ENCODE measurements at regions not wholly inside any gene's neighbourhood (a gene's known extent, or its start where the extent isn't known, plus 50 kb on each side); places are given as distances from the start of the nearest gene placed in this dataset.

DNA sequence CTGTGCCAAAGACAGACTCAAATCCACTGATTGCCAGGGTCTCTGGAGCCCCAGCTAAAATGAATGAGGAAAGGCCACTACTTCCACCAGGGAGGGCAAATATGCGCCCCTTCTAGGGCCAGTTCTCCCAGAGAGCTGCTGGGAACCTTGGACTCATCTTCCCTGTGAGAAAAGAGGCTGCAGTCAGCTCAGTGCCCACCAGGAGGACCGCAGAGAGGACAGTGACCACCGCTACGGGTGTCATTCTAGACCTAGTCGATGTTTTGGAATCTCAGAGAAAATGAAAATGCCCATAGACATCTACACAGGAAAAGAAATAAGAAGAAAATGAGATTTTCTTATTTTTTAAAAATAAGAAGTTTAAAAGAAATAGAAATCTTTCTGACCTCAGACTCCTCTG is 235.1 kb downstream of the UQCRFS1 start:
- DNase-seq (ENCODE audit: low spot score) = no peak

DNA sequence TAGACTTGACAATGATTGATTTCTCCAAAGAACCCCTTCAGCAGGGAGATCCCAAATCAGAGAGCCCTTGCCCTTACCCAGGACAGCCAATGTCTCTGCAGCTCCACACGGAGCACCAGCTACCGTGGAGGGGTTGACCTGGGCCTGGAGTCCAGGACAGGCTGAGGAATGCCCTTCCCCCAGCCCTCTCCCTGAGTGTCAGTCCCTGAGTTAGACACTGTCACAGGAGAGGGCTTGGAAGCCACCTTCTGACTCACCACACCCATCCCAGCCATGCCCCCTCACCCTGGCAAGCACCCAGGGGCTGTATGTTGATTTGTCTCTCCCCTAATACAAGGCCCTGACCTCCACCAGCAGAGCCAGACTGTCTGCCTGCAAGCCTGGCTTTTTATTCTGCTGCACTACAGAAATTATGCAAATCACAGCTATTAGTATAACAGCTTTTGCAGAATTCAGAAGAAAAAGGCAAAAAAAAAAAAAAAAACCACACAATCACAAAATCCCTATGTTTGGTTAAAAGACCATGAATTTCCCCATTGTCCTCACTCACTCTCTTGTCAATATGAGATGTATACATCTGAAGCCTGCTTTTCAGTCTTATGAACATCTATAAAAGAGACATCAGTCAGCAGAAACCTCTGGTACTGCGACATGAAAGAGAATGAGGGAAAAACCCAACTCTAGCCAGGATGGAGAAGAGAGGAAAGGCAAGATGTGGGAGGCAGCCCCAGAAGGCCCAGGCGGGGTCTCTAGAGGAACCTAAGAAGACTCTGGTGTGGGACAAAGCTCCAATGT is 240.7 kb downstream of the UQCRFS1 start:
- DNase-seq (ENCODE audit: low spot score) = no peak

DNA sequence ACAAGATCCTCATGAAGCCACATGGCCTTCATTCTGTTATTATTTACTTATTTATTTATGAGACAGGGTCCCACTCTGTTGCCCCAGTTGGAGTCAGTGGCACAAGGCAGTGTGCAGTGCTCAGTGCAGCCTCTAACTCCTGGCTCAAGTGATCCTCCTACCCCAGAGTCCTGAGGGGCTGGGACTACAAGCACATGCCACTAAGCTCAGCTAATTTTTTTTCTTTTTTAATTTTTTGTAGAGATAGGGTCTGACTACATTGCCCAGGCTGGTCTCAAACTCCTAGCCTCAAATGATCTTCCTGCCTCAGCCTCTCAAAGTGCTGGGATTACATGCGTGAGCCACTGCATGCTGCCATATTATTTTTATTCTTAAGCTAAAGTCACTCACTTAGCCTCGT is 241.4 kb downstream of the UQCRFS1 start:
- DNase-seq (ENCODE audit: low spot score) = no peak

- DNase-seq (ENCODE audit: low spot score) = no peak
These were observed 241.9 kb downstream of the UQCRFS1 start for GRCh38 chr19:28971049-28971448.

- DNase-seq (ENCODE audit: low spot score) = no peak
These were observed 244.2 kb downstream of the UQCRFS1 start for GRCh38 chr19:28968721-28969120.

DNA sequence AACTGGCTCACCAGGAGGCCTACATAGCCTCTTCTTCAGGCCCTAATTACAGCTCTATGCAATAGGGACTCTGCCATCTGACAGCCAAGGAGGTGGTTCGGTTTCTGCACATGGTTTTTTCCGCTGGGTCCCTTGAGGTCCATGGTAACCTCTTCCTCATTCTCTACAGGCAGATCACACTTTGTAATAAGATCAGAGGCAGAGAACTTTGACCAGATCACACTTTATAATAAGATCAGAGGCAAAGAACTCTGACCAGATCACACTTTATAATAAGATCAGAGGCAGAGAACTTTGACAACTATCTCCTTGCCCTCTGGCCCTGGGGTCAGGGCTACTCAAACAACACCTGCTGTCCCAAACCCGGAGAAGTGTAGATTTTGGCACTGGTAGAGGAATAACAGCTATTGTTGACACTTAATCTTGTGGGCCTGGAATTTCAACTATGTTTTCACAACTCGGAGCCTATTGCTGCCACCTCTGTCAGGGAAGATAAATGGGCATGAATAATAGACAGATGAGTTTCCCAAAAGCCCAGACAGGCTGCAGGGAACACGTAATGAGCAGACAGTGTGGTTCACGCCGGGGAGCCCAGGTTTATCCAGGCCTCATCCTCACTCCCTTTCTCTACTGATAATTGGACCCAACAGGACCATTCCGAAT is 246.1 kb downstream of the UQCRFS1 start:
- no peak for DNase-seq (ENCODE audit: low spot score)

DNA sequence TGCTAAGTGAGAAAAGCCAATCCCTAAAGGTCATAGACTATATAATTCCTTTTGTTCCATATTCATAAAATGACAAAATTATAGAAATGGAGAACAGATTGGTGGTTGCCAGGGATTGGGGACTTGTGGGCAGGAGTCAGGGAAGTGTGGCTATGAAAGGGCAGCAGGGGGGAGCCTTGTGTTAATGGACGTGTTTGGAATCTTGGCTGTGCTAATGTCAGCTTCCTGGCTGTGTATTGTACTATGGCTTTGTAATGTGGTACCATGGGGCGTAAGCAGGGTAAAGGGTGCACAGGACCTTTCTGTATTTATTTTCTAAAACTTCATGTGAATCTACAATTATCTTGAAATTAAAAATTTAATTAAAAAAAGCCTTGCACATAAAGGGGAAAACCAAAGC is 248.5 kb downstream of the UQCRFS1 start:
- DNase-seq (ENCODE audit: low spot score) = no peak

DNA sequence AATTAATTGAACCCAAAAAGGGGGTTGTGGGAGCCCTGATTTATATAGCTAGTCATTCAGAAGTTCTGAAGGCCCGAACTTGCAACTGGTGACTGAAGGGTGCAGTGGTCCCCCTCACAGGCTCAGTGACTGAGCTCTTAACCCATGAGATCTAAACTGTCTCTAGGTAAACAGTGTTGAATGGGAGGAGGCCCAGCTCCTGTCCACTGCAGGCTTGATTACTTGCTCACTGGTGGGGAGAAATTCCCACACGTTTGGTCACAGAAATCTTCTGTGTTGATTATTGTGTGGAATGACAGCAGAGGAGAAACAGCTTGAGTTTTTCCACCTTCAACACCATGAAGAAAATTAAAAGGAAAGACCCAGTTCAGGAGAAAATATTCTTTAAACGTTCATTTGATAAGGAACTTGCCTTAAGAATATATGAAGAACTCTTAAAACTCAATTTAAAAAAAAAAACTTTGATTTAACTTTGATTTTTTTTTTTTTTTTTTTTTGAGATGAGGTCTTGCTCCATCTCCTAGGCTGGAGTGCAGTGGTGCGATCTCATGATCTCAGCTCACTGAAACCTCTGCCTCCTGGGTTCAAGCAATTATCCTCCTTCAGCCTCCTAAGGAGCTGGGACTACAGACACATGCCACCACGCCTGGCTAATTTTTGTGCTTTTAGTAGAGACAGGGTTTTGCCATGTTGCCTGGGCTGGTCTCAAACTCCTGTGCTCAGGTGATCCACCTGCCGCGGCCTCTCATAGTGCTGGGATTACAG is 249.3 kb downstream of the UQCRFS1 start:
- DNase-seq (ENCODE audit: low spot score) = no peak

DNA sequence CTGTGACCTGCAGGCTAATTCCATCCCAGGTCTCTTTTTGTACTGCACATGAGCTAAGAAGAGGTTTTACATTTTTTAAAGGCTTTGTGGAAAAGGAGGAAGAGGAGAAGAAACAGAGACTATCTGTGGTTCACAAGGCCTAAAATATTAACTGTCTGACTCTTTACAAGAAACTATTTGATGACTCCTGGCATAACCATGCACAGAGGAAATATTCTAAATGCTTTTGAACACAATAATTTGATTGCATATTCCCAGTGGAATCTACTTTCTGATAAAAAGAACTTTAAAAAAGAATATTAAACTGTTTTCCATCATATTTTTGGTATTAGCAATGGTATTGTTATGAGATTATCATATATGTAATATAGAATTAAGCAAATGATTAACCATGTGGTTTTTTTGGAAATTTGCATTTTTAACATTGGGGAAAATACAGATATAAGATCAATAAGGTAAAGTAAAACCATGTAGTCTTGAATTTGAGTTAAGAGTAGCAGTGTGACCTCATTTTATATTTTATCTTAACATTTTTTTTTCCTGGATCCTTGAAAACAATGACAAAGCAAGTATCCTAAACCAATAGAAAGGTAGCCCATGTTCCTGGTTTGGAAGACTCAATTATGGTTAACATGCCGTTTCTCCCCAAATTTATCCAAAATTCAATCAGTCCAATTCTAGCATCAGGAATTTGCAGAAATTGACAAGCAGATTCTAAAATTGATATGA is 251.0 kb downstream of the UQCRFS1 start:
- DNase-seq (ENCODE audit: low spot score) = no peak

- DNase-seq (ENCODE audit: low spot score) = no peak
These were observed 251.8 kb downstream of the UQCRFS1 start for GRCh38 chr19:28960986-28961705.

DNA sequence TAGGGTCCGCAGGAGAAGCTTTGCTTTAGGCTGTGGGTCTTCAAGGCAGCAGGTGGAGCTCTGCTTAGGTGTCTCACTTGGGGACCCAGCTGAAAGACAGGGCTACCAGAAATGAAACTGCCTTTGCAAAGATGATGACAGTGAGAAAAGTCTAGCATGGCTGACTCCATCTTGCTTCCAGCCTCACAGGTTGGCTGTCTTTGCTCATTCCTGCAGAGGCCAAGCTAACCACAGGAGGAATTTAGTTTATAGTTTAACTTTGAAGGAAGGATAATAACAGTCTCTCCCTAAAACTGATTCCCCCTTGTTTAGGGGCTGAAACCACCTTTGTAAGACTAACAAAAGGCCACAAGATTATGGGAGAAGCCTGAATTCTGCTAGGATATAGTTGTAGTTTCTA is 252.4 kb downstream of the UQCRFS1 start:
- no peak for DNase-seq (ENCODE audit: low spot score)

GRCh38 chr19:28956961-28957360 is 256.0 kb downstream of the UQCRFS1 start:
- DNase-seq (ENCODE audit: low spot score) = no peak

DNA sequence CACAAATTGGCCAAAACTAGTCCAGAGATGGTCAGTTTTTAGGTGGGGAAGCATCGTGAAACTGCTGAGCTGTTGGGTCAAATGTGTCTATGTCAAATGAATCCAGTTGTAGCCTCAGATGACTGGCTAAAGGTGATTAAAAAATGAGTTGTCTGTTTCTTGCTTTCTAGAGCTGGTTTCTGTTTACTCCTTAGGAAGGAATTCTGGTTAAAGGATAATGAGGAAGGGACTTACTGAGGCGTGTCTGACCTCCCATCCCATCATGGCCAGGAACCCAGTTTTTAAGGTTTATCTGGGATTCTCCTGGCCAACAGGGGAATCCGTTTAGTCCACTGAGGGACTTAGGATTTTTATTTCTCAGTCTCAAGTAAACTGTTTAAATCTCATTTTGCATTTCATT is 256.5 kb downstream of the UQCRFS1 start:
- no peak for DNase-seq (ENCODE audit: low spot score)

- DNase-seq (ENCODE audit: low spot score) = no peak
These were observed 263.4 kb downstream of the UQCRFS1 start for GRCh38 chr19:28949535-28949934.

DNA sequence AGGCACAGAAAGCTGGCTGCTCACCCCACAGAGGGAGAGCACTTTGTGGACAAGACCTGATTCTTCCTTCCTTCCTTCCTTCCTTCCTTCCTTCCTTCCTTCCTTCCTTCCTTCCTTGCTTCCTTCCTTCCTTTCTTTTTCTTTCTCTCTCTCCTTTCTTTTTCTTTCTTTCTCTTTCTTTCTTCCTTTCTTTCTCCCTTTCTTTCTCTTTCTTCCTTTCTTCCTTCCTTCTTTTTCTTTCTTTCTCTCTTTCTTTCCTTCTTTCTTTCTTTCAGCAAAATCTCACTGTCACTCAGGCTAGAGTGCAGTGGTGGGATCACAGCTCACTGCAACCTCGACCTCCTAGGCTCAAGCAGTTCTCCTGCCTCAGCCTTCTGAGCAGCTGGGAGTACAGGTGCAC is 263.9 kb downstream of the UQCRFS1 start:
- no peak for DNase-seq (ENCODE audit: low spot score)

- DNase-seq (ENCODE audit: low spot score) = no peak
These were observed 264.4 kb downstream of the UQCRFS1 start for GRCh38 chr19:28948566-28948965.

- DNase-seq (ENCODE audit: low spot score) = no peak
These were observed 264.9 kb downstream of the UQCRFS1 start for GRCh38 chr19:28948026-28948425.

GRCh38 chr19:28943651-28944050 is 269.3 kb downstream of the UQCRFS1 start:
- DNase-seq (ENCODE audit: low spot score) = no peak

DNA sequence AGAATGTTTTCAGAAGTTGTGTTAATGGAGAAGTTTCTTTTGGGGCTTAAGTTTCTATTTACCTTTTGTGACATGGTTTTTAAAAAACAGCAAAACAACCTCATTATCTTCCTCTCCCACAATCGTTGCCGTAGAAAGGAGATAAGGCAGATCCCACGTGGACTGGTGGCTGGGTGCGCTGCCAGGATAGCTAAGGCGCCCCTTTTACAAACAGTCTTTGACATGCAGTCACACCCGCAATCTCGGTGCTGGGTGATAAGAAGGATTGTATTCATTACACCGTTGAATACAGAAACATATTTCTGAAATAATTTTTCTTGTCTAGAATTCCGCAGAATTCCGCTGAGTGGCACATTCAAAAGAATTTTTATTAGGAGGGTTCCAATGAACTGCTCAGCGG is 271.1 kb downstream of the UQCRFS1 start:
- DNase-seq (ENCODE audit: low spot score) = no peak

DNA sequence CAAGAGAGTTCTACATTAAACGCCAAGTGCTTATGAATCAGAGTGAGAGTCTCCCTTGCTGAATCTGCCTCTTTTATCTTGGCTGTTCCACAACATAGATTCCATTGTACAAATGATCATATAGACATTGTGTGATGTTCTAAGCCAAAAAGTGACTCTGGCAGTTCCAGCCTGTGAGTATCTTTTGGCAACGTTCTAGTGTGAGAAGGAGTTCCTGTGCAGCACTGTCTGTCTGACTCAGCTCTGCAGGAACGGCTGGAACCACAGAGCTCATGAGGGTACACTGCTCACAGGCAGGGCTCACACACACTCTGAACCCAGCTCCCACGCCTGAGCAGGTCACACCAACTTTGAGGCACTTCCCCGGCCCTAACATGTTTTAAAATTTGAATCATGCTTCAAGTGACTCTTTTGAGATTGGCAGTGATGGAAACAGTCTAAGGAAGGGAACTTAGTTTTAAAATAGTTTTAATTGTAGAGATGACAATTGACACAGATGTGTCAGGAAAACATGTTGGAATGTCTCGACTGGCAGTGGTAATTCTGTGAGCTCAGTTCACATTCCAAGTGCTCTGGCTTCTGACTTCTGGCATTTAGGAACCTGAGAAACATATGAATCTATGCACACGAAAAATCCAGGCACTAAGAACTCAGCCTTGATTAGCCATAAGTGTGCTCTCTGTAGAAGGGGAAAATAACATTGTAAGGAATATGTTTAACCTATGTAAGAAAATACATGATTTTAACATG is 272.0 kb downstream of the UQCRFS1 start:
- DNase-seq (ENCODE audit: low spot score) = no peak

- DNase-seq (ENCODE audit: low spot score) = no peak
These were observed 273.7 kb downstream of the UQCRFS1 start for GRCh38 chr19:28939236-28939635.
